Activated naive CD8-positive, alpha-beta T cell treated with anti-CD3 and anti-CD28 coated beads for 36 hours (primary cell): ENCODE measurements at regions not wholly inside any gene's neighbourhood (a gene's known extent, or its start where the extent isn't known, plus 50 kb on each side); places are given as distances from the start of the nearest gene placed in this dataset.
"Not testable (repeated sequence)": the region's sequence is repeated elsewhere in the genome, so short reads cannot be mapped to it uniquely, and the experiment has no call there.

Experiments used
- DNase-seq: peaks from one replicate; pipeline ENCODE4 v3.0.0; 2021
- H3K27ac Mint-ChIP-seq: one replicate; pipeline ENCODE4 v1.8.0; 2022; ENCODE audit warnings: mild to moderate bottlenecking, moderate library complexity, mixed read lengths
- H3K27me3 Mint-ChIP-seq: one replicate; pipeline ENCODE4 v1.8.0; 2022; ENCODE audit warnings: mild to moderate bottlenecking, mixed read lengths
- H3K36me3 Mint-ChIP-seq: one replicate; pipeline ENCODE4 v1.8.0; 2021; ENCODE audit warnings: mild to moderate bottlenecking, mixed read lengths
- H3K4me1 Mint-ChIP-seq: one replicate; pipeline ENCODE4 v1.8.0; 2021; ENCODE audit warnings: mixed read lengths
- H3K4me3 Mint-ChIP-seq: one replicate; pipeline ENCODE4 v1.8.0; 2022; ENCODE audit warnings: mild to moderate bottlenecking, moderate library complexity, mixed read lengths
- H3K9me3 Mint-ChIP-seq: one replicate; pipeline ENCODE4 v1.8.0; 2022; ENCODE audit warnings: mixed read lengths

- Mint-ChIP-seq H3K9me3 (no peaks in the 10 kb centered on the region), H3K4me3 (no peak overlapping the region), H3K27me3 (peaks cover 7% of the 10 kb centered on the region), H3K36me3 (no peaks in the 10 kb centered on the region), H3K27ac (no peak overlapping the region), H3K4me1 (peaks cover 2% of the 10 kb centered on the region)
- DNase-seq = no peak
Observed at GRCh38 chr20:48455651-48456365, 372.0 kb downstream of the PREX1 start.

- DNase-seq = no peak
- H3K36me3 Mint-ChIP-seq = no peaks in the 10 kb centered on the region
- H3K27me3 Mint-ChIP-seq = peaks cover 7% of the 10 kb centered on the region
- no peak overlapping the region for H3K27ac Mint-ChIP-seq
- H3K4me3 Mint-ChIP-seq = no peak overlapping the region
- no peaks in the 10 kb centered on the region for H3K9me3 Mint-ChIP-seq
- H3K4me1 Mint-ChIP-seq = peaks cover 2% of the 10 kb centered on the region
Observed at GRCh38 chr20:48454671-48455490, 372.9 kb downstream of the PREX1 start.

GRCh38 chr20:48453477-48454093, 374.2 kb downstream of the PREX1 start:
- Mint-ChIP-seq H3K27ac (no peak overlapping the region), H3K36me3 (no peaks in the 10 kb centered on the region), H3K4me3 (no peak overlapping the region), H3K4me1 (peaks cover 2% of the 10 kb centered on the region), H3K9me3 (no peaks in the 10 kb centered on the region), H3K27me3 (peaks cover 7% of the 10 kb centered on the region)
- no peak for DNase-seq

- Mint-ChIP-seq H3K9me3 (no peaks in the 10 kb centered on the region), H3K4me3 (no peak overlapping the region), H3K4me1 (no peaks in the 10 kb centered on the region), H3K27me3 (peaks cover 7% of the 10 kb centered on the region), H3K27ac (no peak overlapping the region), H3K36me3 (no peaks in the 10 kb centered on the region)
- DNase-seq = no peak
Observed at GRCh38 chr20:48451401-48451800, 376.4 kb downstream of the PREX1 start.

- no peak overlapping the region for H3K27ac Mint-ChIP-seq
- H3K4me1 Mint-ChIP-seq = no peaks in the 10 kb centered on the region
Observed at GRCh38 chr20:48448666-48449600, 378.9 kb downstream of the PREX1 start.

GRCh38 chr20:48447456-48447855, 380.3 kb downstream of the PREX1 start:
- H3K36me3 Mint-ChIP-seq = no peaks in the 10 kb centered on the region
- peaks cover 9% of the 10 kb centered on the region for H3K27me3 Mint-ChIP-seq
- peaks cover 6% of the 10 kb centered on the region for H3K9me3 Mint-ChIP-seq
- no peak overlapping the region for H3K27ac Mint-ChIP-seq
- no peak overlapping the region for H3K4me3 Mint-ChIP-seq
- H3K4me1 Mint-ChIP-seq = no peaks in the 10 kb centered on the region
- no peak for DNase-seq

More at GRCh38 chr20:48448666-48449600, 378.9 kb downstream of the PREX1 start:
- H3K27me3 Mint-ChIP-seq = peaks cover 7% of the 10 kb centered on the region
- no peaks in the 10 kb centered on the region for H3K36me3 Mint-ChIP-seq
- DNase-seq = no peak
- no peak overlapping the region for H3K4me3 Mint-ChIP-seq
- peaks cover 4% of the 10 kb centered on the region for H3K9me3 Mint-ChIP-seq

GRCh38 chr20:48445827-48446226, 382.0 kb downstream of the PREX1 start:
- H3K9me3 Mint-ChIP-seq = peaks cover 6% of the 10 kb centered on the region
- H3K4me1 Mint-ChIP-seq = no peaks in the 10 kb centered on the region
- H3K27ac Mint-ChIP-seq = no peak overlapping the region

GRCh38 chr20:48444249-48444648, 383.6 kb downstream of the PREX1 start:
- Mint-ChIP-seq H3K27ac (no peak overlapping the region), H3K36me3 (no peaks in the 10 kb centered on the region), H3K4me3 (no peak overlapping the region), H3K4me1 (no peaks in the 10 kb centered on the region), H3K9me3 (peaks cover 6% of the 10 kb centered on the region), H3K27me3 (peaks cover 4% of the 10 kb centered on the region)
- DNase-seq = no peak

More at GRCh38 chr20:48445827-48446226, 382.0 kb downstream of the PREX1 start:
- H3K36me3 Mint-ChIP-seq = no peaks in the 10 kb centered on the region
- peaks cover 4% of the 10 kb centered on the region for H3K27me3 Mint-ChIP-seq
- no peak overlapping the region for H3K4me3 Mint-ChIP-seq
- DNase-seq = no peak

- peaks cover 11% of the 10 kb centered on the region for H3K9me3 Mint-ChIP-seq
- no peak for DNase-seq
- H3K27me3 Mint-ChIP-seq = peaks cover 8% of the 10 kb centered on the region
- no peaks in the 10 kb centered on the region for H3K4me1 Mint-ChIP-seq
- no peak overlapping the region for H3K4me3 Mint-ChIP-seq
- H3K36me3 Mint-ChIP-seq = no peaks in the 10 kb centered on the region
- no peak overlapping the region for H3K27ac Mint-ChIP-seq
Observed at GRCh38 chr20:48440916-48441315, 386.9 kb downstream of the PREX1 start.

GRCh38 chr20:48440261-48440660, 387.5 kb downstream of the PREX1 start:
- H3K4me3 Mint-ChIP-seq, H3K36me3 Mint-ChIP-seq, H3K27me3 Mint-ChIP-seq, H3K4me1 Mint-ChIP-seq, DNase-seq, H3K27ac Mint-ChIP-seq: not testable (repeated sequence)
- peaks cover 11% of the 10 kb centered on the region for H3K9me3 Mint-ChIP-seq

GRCh38 chr20:48437146-48437545, 390.7 kb downstream of the PREX1 start:
- Mint-ChIP-seq H3K4me3 (no peak overlapping the region), H3K9me3 (peaks cover 5% of the 10 kb centered on the region), H3K36me3 (no peaks in the 10 kb centered on the region), H3K4me1 (no peaks in the 10 kb centered on the region), H3K27ac (no peak overlapping the region), H3K27me3 (peaks cover 4% of the 10 kb centered on the region)
- no peak for DNase-seq

- H3K27me3 Mint-ChIP-seq, H3K4me1 Mint-ChIP-seq, H3K27ac Mint-ChIP-seq, H3K36me3 Mint-ChIP-seq, H3K9me3 Mint-ChIP-seq, H3K4me3 Mint-ChIP-seq, DNase-seq: not testable (repeated sequence)
Observed at GRCh38 chr20:48436609-48437008, 391.2 kb downstream of the PREX1 start.

GRCh38 chr20:48433178-48433577, 394.6 kb downstream of the PREX1 start:
- Mint-ChIP-seq H3K27me3 (no peaks in the 10 kb centered on the region), H3K36me3 (peaks cover 5% of the 10 kb centered on the region), H3K4me3 (no peak overlapping the region), H3K9me3 (peaks cover 8% of the 10 kb centered on the region), H3K27ac (no peak overlapping the region), H3K4me1 (peaks cover 8% of the 10 kb centered on the region)
- no peak for DNase-seq

GRCh38 chr20:48432494-48432832, 395.3 kb downstream of the PREX1 start:
- H3K27me3 Mint-ChIP-seq = no peaks in the 10 kb centered on the region
- DNase-seq = no peak
- H3K4me3 Mint-ChIP-seq = no peak overlapping the region
- no peak overlapping the region for H3K27ac Mint-ChIP-seq
- peaks cover 8% of the 10 kb centered on the region for H3K4me1 Mint-ChIP-seq
- peaks cover 5% of the 10 kb centered on the region for H3K36me3 Mint-ChIP-seq
- H3K9me3 Mint-ChIP-seq = peaks cover 7% of the 10 kb centered on the region
